SK-N-SH (cell line): ENCODE measurements at regions not wholly inside any gene's neighbourhood (a gene's known extent, or its start where the extent isn't known, plus 50 kb on each side); places are given as distances from the start of the nearest gene placed in this dataset.

Experiments
- CTCF ChIP-seq: fragments of 200-600 bp; sonication (generic); IDR thresholded peaks from 2 replicates; pipeline ENCODE4 v1.6.1; 2017; ENCODE audit warnings: antibody characterized with exemption, mild to moderate bottlenecking, moderate library complexity
- EZH2phosphoT487 ChIP-seq: fragments of 200-600 bp; sonication (generic); IDR thresholded peaks from 2 replicates; pipeline ENCODE4 v1.6.1; 2017; ENCODE audit warnings: low read depth, mixed run types, mild to moderate bottlenecking, antibody characterized with exemption, moderate library complexity, borderline replicate concordance
- GABPA ChIP-seq: IDR thresholded peaks from 2 replicates; pipeline ENCODE4 v1.4.0; 2012; ENCODE audit warnings: low read depth, mild to moderate bottlenecking
- JUND ChIP-seq: IDR thresholded peaks from 2 replicates; pipeline ENCODE4 v1.4.0; 2012
- NRF1 ChIP-seq: IDR thresholded peaks from 2 replicates; pipeline ENCODE4 v1.6.1; 2012; ENCODE audit warnings: low read depth, mild to moderate bottlenecking, low read length
- POLR2AphosphoS5 ChIP-seq: IDR thresholded peaks from 2 replicates; pipeline ENCODE4 v1.6.1; 2012; ENCODE audit warnings: low read depth, low read length
- RFX5 ChIP-seq: IDR thresholded peaks from 2 replicates; pipeline ENCODE4 v1.6.1; 2012; ENCODE audit warnings: mild to moderate bottlenecking, improper control_type of control experiment, low read length
- RXRA ChIP-seq: IDR thresholded peaks from 2 replicates; pipeline ENCODE4 v1.4.0; 2012; ENCODE audit warnings: low read depth, mild to moderate bottlenecking, borderline replicate concordance
- USF1 ChIP-seq: IDR thresholded peaks from 2 replicates; pipeline ENCODE4 v1.4.0; 2012; ENCODE audit warnings: low read depth, borderline replicate concordance
- USF2 ChIP-seq: fragments of 150-350 bp; IDR thresholded peaks from 2 replicates; pipeline ENCODE4 v1.6.1; 2017; ENCODE audit warnings: antibody characterized with exemption, low read length, low read depth, borderline replicate concordance
- YY1 ChIP-seq: IDR thresholded peaks from 2 replicates; pipeline ENCODE4 v1.4.0; 2012; ENCODE audit warnings: low read depth, mild to moderate bottlenecking

- TF ChIP-seq RXRA (no peak), CTCF (no peak), RFX5 (no peak), POLR2AphosphoS5 (no peak), YY1 (no peak), EZH2phosphoT487 (no peak), GABPA (no peak), JUND (no peak), NRF1 (no peak), USF2 (no peak), USF1 (no peak)
Measured at GRCh38 chr4:134708026-134708425, 506.4 kb upstream of the PABPC4L start.
